Tibial nerve (tissue), 4 donors: ENCODE measurements at regions not wholly inside any gene's neighbourhood (a gene's known extent, or its start where the extent isn't known, plus 50 kb on each side); places are given as distances from the start of the nearest gene placed in this dataset.

Experiments
- DNase-seq, 2 donors: peaks; one replicate each; pipeline ENCODE4 v3.0.0-alpha.2; 2019; ENCODE audit warnings: low spot score in 2 of 2
- H3K27ac ChIP-seq, 4 donors: fragments of 200-600 bp; sonication (generic) in 3 of 4; one replicate each; pipeline ENCODE4 v1.5.1; 2017 to 2019; ENCODE audit warnings: mild to moderate bottlenecking in 1 of 4
- H3K27me3 ChIP-seq, 2 donors: fragments of 200-600 bp; sonication (generic) in 1 of 2; one replicate each; pipeline versions ENCODE4 v1.5.1 to v1.6.0; 2017 to 2019
- H3K36me3 ChIP-seq, 3 donors: fragments of 200-600 bp; sonication (generic); one replicate each; pipeline ENCODE4 v1.5.1; 2018 to 2019
- H3K4me1 ChIP-seq, 4 donors: fragments of 200-600 bp; sonication (generic) in 3 of 4; one replicate each; pipeline ENCODE4 v1.5.1; 2017 to 2019
- H3K4me3 ChIP-seq, 4 donors: fragments of 200-600 bp; sonication (generic) in 3 of 4; one replicate each; pipeline ENCODE4 v1.5.1; 2017 to 2019; ENCODE audit warnings: mild to moderate bottlenecking in 1 of 4, moderate library complexity in 1 of 4
- H3K9me3 ChIP-seq, 4 donors: fragments of 200-600 bp; sonication (generic) in 3 of 4; one replicate each; pipeline ENCODE4 v1.5.1; 2017 to 2019
- EP300 ChIP-seq, 2 donors: sonication (generic); formaldehyde crosslinking; IDR thresholded peaks; one replicate each; pipeline ENCODE4 v1.6.1; 2017; ENCODE audit warnings: antibody characterized with exemption in 2 of 2, mild to moderate bottlenecking in 1 of 2
- POLR2A ChIP-seq, 2 donors: fragments of 450-650 bp; IDR thresholded peaks; one replicate each; pipeline ENCODE4 v1.6.1; 2017; ENCODE audit warnings: antibody characterized with exemption in 2 of 2, mild to moderate bottlenecking in 2 of 2, moderate library complexity in 2 of 2
- WGBS, 2 donors: methylation state at CpG; one replicate each; pipeline ENCODE4 v1.1.5; 2018; 5-methylcytosine and 5-hydroxymethylcytosine counted together
- TF ChIP-seq, protein P1 (sequence below), 5 experiments: fragments of 200-600 bp in 3 of 5; fragments of 450-650 bp in 2 of 5; sonication (generic) in 3 of 5; IDR thresholded peaks; one replicate each; pipeline ENCODE4 v1.5.1; 2016 to 2019; ENCODE audit warnings: antibody characterized with exemption in 5 of 5, mild to moderate bottlenecking in 3 of 5, moderate library complexity in 2 of 5

- 65 to 71% methylated on average over 7 of the region's 7 CpGs for WGBS, 2 donors
- H3K4me1 ChIP-seq, result peaks cover 0 to 16% (median 8%) of the 10 kb centered on the region in 4 donors
- H3K27me3 ChIP-seq, result no peaks in the 10 kb centered on the region
- no peak for DNase-seq
- H3K36me3 ChIP-seq, result no peaks in the 10 kb centered on the region
- no peaks in the 10 kb centered on the region for H3K9me3 ChIP-seq
- TF ChIP-seq, protein P1, sequence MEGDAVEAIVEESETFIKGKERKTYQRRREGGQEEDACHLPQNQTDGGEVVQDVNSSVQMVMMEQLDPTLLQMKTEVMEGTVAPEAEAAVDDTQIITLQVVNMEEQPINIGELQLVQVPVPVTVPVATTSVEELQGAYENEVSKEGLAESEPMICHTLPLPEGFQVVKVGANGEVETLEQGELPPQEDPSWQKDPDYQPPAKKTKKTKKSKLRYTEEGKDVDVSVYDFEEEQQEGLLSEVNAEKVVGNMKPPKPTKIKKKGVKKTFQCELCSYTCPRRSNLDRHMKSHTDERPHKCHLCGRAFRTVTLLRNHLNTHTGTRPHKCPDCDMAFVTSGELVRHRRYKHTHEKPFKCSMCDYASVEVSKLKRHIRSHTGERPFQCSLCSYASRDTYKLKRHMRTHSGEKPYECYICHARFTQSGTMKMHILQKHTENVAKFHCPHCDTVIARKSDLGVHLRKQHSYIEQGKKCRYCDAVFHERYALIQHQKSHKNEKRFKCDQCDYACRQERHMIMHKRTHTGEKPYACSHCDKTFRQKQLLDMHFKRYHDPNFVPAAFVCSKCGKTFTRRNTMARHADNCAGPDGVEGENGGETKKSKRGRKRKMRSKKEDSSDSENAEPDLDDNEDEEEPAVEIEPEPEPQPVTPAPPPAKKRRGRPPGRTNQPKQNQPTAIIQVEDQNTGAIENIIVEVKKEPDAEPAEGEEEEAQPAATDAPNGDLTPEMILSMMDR (IDR thresholded peaks at IDR 0.05), result no peak
- TF ChIP-seq EP300 (IDR thresholded peaks at IDR 0.05) (no peak), POLR2A (IDR thresholded peaks at IDR 0.05) (no peak)
- H3K27ac ChIP-seq, result no peak overlapping the region
- H3K4me3 ChIP-seq, result no peak overlapping the region
These were observed 439.6 kb downstream of the TTLL7 start for GRCh38 chr1:83559129-83559840.

DNA sequence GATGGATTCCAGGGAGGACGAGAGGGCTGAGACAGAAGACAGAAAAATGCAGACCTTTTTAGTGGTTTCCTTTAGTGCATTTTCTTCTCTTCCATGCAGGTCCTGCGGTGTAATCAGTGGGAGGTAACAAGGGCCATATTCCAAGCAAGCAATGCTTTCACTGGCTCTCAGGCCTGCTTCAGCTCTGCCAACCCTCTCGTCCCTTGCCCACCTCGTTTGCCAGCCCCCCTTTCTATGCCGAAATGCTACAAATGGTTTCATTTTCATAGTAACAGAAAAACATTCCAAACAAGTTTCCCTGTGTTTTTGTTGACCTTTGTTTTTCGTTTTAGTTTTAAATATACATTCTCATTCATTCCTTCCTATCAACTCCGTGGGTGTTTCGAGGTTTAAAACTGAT is 443.1 kb downstream of the TTLL7 start:
- no peak for DNase-seq

DNA sequence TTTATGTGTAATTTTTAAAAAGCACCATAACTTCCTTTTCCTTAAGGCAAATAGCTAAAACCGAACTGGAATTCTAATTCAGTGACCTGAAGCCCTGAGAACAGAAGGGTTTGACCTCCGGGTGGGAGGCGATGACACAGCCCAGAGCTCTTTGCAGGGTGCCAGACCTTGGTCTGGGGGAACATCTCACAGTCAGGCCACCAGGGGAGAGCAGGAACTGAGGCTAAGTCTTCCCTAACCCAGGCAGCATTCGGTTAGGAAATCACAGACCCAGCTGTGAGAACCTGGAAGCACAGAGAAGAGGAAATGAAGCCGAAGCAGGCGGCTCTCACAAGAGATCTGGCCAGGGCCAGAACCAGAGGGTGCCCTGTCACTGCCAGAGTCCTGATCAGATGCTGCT is 444.8 kb downstream of the TTLL7 start:
- H3K9me3 ChIP-seq, result no peaks in the 10 kb centered on the region
- 21 to 35% methylated on average over 6 of the region's 6 CpGs for WGBS, 2 donors
- H3K27ac ChIP-seq, result peak overlapping the region in 1 of 4 donors; percentile 24
- no peaks in the 10 kb centered on the region for H3K36me3 ChIP-seq
- TF ChIP-seq, protein P1 (IDR thresholded peaks at IDR 0.05), result peak in 1 of 5 experiments; percentile 10
- TF ChIP-seq POLR2A (IDR thresholded peaks at IDR 0.05) (no peak), EP300 (IDR thresholded peaks at IDR 0.05) (no peak)
- no peak for DNase-seq
- H3K4me1 ChIP-seq, result peaks cover 0 to 23% (median 8%) of the 10 kb centered on the region in 4 donors
- H3K4me3 ChIP-seq, result no peak overlapping the region
- H3K27me3 ChIP-seq, result no peaks in the 10 kb centered on the region

More for the DNA sequence above, 443.1 kb downstream of the TTLL7 start:
- Histone ChIP-seq H3K4me3 (no peak overlapping the region), H3K4me1 (peaks cover 0 to 23% (median 8%) of the 10 kb centered on the region in 4 donors), H3K27ac (no peak overlapping the region), H3K27me3 (no peaks in the 10 kb centered on the region), H3K36me3 (no peaks in the 10 kb centered on the region), H3K9me3 (no peaks in the 10 kb centered on the region)
- TF ChIP-seq EP300 (IDR thresholded peaks at IDR 0.05) (no peak), POLR2A (IDR thresholded peaks at IDR 0.05) (no peak)
- TF ChIP-seq, protein P1 (IDR thresholded peaks at IDR 0.05), result no peak
- 33 to 34% methylated on average over 8 of the region's 8 CpGs for WGBS, 2 donors

GRCh38 chr1:83552820-83553219 is 446.1 kb downstream of the TTLL7 start:
- no peaks in the 10 kb centered on the region for H3K36me3 ChIP-seq
- peaks cover 0 to 23% (median 8%) of the 10 kb centered on the region in 4 donors for H3K4me1 ChIP-seq
- WGBS, 2 donors, result 61 to 73% methylated on average over 1 of the region's 1 CpG
- H3K4me3 ChIP-seq, result no peak overlapping the region
- H3K9me3 ChIP-seq, result no peaks in the 10 kb centered on the region
- no peaks in the 10 kb centered on the region for H3K27me3 ChIP-seq
- TF ChIP-seq POLR2A (IDR thresholded peaks at IDR 0.05) (no peak), EP300 (IDR thresholded peaks at IDR 0.05) (no peak)
- TF ChIP-seq, protein P1 (IDR thresholded peaks at IDR 0.05), result no peak
- DNase-seq, result no peak
- no peak overlapping the region for H3K27ac ChIP-seq

GRCh38 chr1:83548311-83548710 is 450.6 kb downstream of the TTLL7 start:
- Histone ChIP-seq H3K4me1 (no peaks in the 10 kb centered on the region), H3K9me3 (peaks cover 0 to 3% (median 0%) of the 10 kb centered on the region in 4 donors), H3K27me3 (no peaks in the 10 kb centered on the region), H3K27ac (no peak overlapping the region), H3K36me3 (no peaks in the 10 kb centered on the region), H3K4me3 (no peak overlapping the region)
- no peak for DNase-seq
- WGBS, 2 donors, result 97% methylated on average over 1 of the region's 1 CpG
- TF ChIP-seq POLR2A (IDR thresholded peaks at IDR 0.05) (no peak), EP300 (IDR thresholded peaks at IDR 0.05) (no peak)
- TF ChIP-seq, protein P1 (IDR thresholded peaks at IDR 0.05), result no peak
